ENCODE measurements at regions not wholly inside any gene's neighbourhood (a gene's known extent, or its start where the extent isn't known, plus 50 kb on each side); places are given as distances from the start of the nearest gene placed in this dataset.
"Not testable (repeated sequence)": the region's sequence is repeated elsewhere in the genome, so short reads cannot be mapped to it uniquely, and the experiment has no call there.

GRCh38 chr4:26175006-26175786, 145.6 kb upstream of the RBPJ start:
- DNase-seq (ENCODE audit: low read depth): no peak

DNA sequence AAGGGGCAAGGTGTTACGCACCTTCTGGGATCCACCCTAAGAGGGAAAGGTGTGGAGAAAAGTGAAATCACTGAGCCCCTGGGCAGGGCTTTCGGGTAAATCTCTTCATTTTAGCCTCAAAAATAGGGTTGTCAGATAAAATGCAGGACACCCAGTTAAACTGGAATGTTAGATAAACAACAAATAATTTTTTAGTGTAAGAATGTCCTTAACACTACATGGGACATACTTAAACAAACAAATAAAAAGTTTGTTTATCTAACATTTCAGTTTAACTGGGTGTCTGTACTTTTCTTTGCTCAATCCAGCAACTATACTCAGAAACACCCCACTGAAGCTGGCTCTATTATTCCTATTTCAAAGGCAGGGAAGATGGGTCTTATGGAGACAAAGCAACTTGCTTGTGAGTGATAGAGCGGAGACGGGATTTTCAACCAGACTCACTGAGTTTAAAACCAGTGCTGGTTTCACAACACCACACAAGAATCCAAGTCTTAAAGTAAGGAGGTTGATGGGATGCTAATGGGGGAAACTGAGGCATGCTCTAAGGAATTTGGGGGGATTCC, 144.8 kb upstream of the RBPJ start:
- DNase-seq (ENCODE audit: low read depth): no peak

DNA sequence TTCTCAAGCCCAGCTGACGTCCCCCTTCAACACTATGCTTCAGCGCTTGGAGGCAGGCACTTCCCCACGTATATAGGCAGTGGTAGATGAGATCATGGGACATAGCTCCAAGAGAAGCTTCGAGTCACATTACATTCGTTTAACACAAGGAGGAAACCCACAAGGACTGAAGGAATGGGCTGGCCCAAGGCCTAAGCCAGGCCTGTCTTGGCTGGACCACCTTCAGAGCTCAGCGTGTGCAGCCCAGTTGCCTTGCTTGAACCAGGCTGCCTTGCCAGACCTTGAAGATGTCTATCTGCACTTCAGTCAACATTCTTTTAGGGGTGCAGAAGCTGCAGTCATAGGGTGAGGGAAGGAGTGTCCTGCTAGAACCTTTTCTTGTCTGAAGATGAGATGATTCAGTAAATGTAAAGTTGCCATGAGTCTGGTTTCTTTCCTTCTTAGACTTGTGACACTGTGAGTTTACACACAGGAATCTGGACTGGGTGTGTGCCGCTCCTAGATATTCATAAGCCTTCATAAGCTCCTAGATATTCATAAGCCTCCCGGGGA, 144.1 kb upstream of the RBPJ start:
- peak; percentile 77 for DNase-seq (ENCODE audit: low read depth)

DNA sequence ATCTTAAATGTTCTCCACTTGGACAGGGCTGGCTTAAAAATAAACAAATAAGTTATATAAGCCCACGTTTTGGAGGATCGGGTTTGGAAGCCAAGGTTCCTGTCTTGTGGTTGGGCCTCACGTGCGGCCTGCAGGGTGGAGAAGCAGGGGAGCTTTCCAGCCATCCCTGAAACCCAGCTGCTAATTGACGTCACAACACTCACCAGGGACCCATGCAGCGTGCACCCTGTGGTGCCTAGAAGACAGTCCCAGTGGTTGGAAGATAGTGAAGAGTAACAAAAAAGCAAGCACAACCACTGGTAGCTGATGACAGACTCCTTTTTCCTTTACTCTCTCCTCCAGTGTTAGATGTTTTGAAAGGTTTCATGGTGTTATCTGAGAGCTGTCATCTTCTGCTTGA, 142.0 kb upstream of the RBPJ start:
- DNase-seq (ENCODE audit: low read depth): no peak

- DNase-seq (ENCODE audit: low read depth): no peak
Measured at GRCh38 chr4:26179316-26179760, 141.5 kb upstream of the RBPJ start.

GRCh38 chr4:26181616-26182015, 139.2 kb upstream of the RBPJ start:
- no peak for DNase-seq (ENCODE audit: low read depth)

GRCh38 chr4:26183017-26183416, 137.8 kb upstream of the RBPJ start:
- DNase-seq (ENCODE audit: low read depth): no peak

DNA sequence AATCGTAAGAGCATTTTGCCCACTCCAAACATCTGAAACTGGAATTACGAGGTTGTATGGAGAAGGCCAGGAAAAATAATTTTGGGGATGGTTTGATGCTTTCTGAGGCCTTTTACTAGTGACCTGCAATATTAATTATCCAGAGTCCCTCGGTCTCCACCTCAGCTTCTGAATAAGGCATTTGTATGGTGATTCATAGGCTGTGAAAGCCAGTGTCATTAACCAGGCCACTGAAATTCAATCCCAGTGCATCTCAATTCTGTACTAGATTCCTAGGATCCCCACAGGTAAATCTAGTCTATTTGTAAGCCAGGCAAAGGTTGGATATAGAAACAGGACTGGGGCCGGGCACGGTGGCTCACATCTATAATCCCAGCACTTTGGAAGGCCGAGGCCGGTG, 135.4 kb upstream of the RBPJ start:
- DNase-seq (ENCODE audit: low read depth): no peak

GRCh38 chr4:26191353-26191752, 129.5 kb upstream of the RBPJ start:
- no peak for DNase-seq (ENCODE audit: low read depth)

DNA sequence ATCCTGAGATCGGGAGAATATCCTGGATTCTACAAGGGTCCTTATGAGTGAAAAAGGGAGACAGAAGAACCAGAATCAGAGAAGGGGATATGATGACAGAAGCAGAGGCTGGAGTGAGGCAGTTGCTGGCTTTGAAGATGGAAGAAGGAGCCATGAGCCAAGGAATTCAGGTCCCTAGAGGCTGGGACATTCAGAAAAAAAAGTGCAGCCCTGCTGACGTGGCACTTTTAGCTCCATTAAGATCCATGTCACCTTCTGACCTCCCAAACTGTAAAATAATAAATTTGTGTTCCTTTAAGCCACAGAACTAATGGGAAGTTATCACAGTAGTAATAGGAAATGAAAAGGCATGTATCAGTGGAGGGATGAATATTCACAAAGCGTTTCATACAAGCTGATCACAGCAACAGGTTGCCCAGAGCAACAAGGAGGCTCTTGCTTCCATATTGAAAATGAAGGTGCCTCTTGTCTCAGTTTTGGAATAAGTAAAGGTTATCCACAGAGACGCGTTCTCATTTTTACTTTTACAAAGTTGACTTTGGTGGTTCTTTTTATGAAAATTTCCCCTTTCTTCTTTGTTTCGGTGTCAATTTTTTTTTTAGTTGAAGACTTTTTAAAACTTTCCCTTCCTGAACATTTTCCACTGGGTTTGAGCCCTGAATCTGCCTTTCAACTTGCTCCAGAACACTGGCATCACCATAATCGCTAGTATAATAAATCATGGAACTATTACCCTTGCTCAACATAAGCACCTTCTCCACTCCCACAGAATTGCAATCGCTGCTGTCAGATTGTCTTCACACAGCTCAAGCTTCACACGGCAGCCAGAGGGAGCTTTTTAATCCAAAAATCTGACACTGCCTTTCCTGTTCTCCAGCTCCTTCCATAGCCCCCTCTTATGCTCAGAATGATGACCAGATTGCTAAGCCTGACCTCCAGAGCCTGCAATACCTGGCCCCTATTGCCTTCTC, 127.6 kb upstream of the RBPJ start:
- no peak for DNase-seq (ENCODE audit: low read depth)

GRCh38 chr4:26194764-26195163, 126.0 kb upstream of the RBPJ start:
- no peak for DNase-seq (ENCODE audit: low read depth)

GRCh38 chr4:26196567-26196966, 124.2 kb upstream of the RBPJ start:
- no peak for DNase-seq (ENCODE audit: low read depth)

- DNase-seq (ENCODE audit: low read depth): peak; percentile 79
Measured at GRCh38 chr4:26197018-26197779, 123.6 kb upstream of the RBPJ start.

DNA sequence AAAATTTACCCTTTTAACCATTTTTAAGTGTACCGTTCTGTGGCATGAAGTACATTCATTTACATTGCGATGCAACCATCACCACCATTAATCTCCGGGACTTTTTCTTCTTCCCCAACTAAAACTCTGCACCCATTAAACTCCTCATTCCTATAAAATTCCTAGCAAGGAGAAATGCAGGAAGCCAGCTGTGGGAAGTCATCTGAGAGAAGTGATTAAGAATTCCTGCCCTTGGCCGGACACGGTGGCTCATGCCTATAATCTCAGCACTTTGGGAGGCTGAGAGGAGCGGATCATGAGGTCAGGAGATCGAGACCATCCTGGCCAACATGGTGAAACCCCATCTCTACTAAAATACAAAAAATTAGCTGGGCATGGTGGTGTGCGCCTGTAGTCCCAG, 121.9 kb upstream of the RBPJ start:
- not testable (repeated sequence) for DNase-seq (ENCODE audit: low read depth)

DNA sequence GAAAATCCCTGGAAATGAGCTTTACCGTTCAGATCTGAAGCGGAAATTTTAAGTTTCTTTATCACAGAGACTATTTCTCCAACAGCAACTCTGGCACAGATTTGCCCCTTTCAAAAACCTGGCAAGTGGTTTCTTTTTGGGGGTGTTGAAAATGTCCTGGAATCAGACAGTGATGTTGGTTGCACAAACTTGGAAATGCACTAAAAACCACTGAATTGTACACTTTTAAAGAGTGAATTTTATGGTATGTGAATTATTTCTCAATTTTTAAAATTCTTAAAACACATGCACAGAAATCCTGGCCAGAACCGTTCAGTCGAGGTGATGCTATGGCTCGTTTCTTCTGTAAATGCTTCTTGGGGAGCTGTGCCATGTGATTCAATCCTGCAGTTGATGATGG, 121.2 kb upstream of the RBPJ start:
- DNase-seq (ENCODE audit: low read depth): no peak

- DNase-seq (ENCODE audit: low read depth): no peak
Measured at GRCh38 chr4:26201120-26201519, 119.7 kb upstream of the RBPJ start.

DNA sequence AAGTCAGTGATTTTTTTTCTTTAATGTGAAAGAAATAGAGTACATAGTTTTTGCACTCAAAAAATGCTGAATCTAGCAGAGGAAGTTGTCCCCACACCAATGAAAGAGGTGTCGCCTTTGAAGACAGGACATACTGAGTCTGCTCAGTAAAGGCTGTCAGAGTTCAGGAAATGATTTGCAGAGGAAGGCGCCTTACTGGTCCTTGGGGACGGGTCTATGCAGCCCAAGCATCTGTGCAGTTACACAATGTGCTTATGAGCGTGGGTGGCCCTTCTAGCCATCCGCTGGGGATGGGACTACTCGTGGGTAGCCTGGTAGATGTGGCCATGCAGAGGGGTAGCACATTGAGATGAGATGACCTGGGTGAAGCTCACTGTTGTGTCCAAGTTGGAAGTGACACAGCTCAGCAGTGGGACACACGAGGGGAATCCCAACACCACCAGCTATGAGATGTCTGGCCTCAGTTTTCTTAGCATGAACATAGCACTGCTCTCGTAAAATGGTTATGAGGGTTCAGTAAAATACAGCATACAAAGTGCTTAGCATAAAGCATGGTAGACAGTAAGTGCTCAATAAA, 116.5 kb upstream of the RBPJ start:
- no peak for DNase-seq (ENCODE audit: low read depth)

GRCh38 chr4:26204911-26205370, 115.9 kb upstream of the RBPJ start:
- DNase-seq (ENCODE audit: low read depth): no peak

GRCh38 chr4:26206339-26206738, 114.5 kb upstream of the RBPJ start:
- DNase-seq (ENCODE audit: low read depth): peak; percentile 30

- DNase-seq (ENCODE audit: low read depth): no peak
Measured at GRCh38 chr4:26206999-26207398, 113.8 kb upstream of the RBPJ start.

DNA sequence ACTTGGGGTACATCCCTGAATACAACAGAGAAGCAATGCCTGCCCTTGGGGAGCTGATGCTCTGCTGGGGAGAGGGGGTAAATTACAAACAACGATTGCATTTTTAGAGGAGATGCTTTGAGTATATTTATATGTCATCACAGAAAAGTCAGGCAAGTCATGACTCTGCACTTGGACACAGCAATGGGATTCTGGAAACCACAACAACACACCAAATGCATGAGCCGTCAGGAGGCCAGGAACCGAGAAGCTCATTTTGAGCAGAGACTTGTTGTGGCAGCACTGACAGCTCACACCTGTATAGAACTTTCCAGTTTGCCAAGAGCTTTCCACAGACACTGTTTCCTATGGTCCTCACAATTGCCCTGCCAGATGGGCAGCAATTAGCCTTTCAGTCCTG, 113.2 kb upstream of the RBPJ start:
- no peak for DNase-seq (ENCODE audit: low read depth)

All from non-pigmented ciliary epithelial cell (primary cell).